SK-N-SH treated with all-trans-retinoic acid at 6 μM for 48 hours (cell line): ENCODE measurements at regions not wholly inside any gene's neighbourhood (a gene's known extent, or its start where the extent isn't known, plus 50 kb on each side); places are given as distances from the start of the nearest gene placed in this dataset.

ENCODE experiments used
- ARNTL ChIP-seq: fragments of 450-650 bp; formaldehyde crosslinking; IDR thresholded peaks from 2 replicates; pipeline ENCODE4 v1.5.0; 2020; ENCODE audit warnings: low read depth, mild to moderate bottlenecking, moderate library complexity, borderline replicate concordance
- CSDC2 ChIP-seq: fragments of 250-450 bp; sonication (Bioruptor Pico); IDR thresholded peaks from 2 replicates; pipeline ENCODE4 v1.5.0; 2020; ENCODE audit warnings: mild to moderate bottlenecking, moderate library complexity
- GLIS3 ChIP-seq: fragments of 250-450 bp; sonication (Bioruptor Pico); IDR thresholded peaks from 2 replicates; pipeline ENCODE4 v1.5.0; 2020; ENCODE audit warnings: mild to moderate bottlenecking, moderate library complexity
- PATZ1 ChIP-seq: fragments of 250-450 bp; sonication (Bioruptor Pico); IDR thresholded peaks from 2 replicates; pipeline ENCODE4 v1.8.0; 2020; ENCODE audit warnings: mild to moderate bottlenecking, moderate library complexity, borderline replicate concordance
- PPARA ChIP-seq: fragments of 250-450 bp; sonication (Bioruptor Pico); IDR thresholded peaks from 2 replicates; pipeline ENCODE4 v1.5.0; 2020; ENCODE audit warnings: mild to moderate bottlenecking, borderline replicate concordance
- RARB ChIP-seq: fragments of 250-450 bp; sonication (Bioruptor Pico); IDR thresholded peaks from 2 replicates; pipeline ENCODE4 v1.8.0; 2021; ENCODE audit warnings: mild to moderate bottlenecking, moderate library complexity
- TCF4 ChIP-seq: fragments of 250-450 bp; sonication (Bioruptor Pico); IDR thresholded peaks from 2 replicates; pipeline ENCODE4 v1.8.0; 2021; ENCODE audit warnings: mild to moderate bottlenecking, moderate library complexity, borderline replicate concordance
- TOX ChIP-seq: fragments of 250-450 bp; sonication (Bioruptor Pico); IDR thresholded peaks from 2 replicates; pipeline ENCODE4 v1.8.0; 2021; ENCODE audit warnings: mild to moderate bottlenecking, moderate library complexity, borderline replicate concordance
- ZC3H10 ChIP-seq: fragments of 250-450 bp; sonication (Bioruptor Pico); IDR thresholded peaks from 2 replicates; pipeline ENCODE4 v1.5.1; 2021; ENCODE audit warnings: mild to moderate bottlenecking, moderate library complexity
- ZFP30 ChIP-seq: fragments of 450-650 bp; formaldehyde crosslinking; IDR thresholded peaks from 2 replicates; pipeline ENCODE4 v1.5.0; 2022; ENCODE audit warnings: mild to moderate bottlenecking, moderate library complexity
- ZNF565 ChIP-seq: fragments of 450-650 bp; formaldehyde crosslinking; conservative IDR thresholded peaks from 2 replicates; pipeline ENCODE4 v1.5.0; 2020; ENCODE audit warnings: low read depth, mild to moderate bottlenecking, moderate library complexity
- ZNF70 ChIP-seq: fragments of 450-650 bp; formaldehyde crosslinking; IDR thresholded peaks from 2 replicates; pipeline ENCODE4 v1.5.0; 2020; ENCODE audit warnings: mild to moderate bottlenecking, moderate library complexity
- TF ChIP-seq, protein P1 (sequence below): fragments of 250-450 bp; sonication (Bioruptor Pico); IDR thresholded peaks from 2 replicates; pipeline ENCODE4 v1.8.0; 2021; ENCODE audit warnings: low read depth, mild to moderate bottlenecking, moderate library complexity, borderline replicate concordance

- no peak for TF ChIP-seq TOX
- no peak for TF ChIP-seq TCF4
- no peak for TF ChIP-seq PATZ1 (CRISPR knock-in tag)
- TF ChIP-seq ZNF70 (CRISPR knock-in tag) = no peak
- no peak for TF ChIP-seq RARB (CRISPR knock-in tag)
- no peak for TF ChIP-seq GLIS3 (CRISPR knock-in tag)
- TF ChIP-seq ARNTL (CRISPR knock-in tag) = no peak
- TF ChIP-seq, protein P1, sequence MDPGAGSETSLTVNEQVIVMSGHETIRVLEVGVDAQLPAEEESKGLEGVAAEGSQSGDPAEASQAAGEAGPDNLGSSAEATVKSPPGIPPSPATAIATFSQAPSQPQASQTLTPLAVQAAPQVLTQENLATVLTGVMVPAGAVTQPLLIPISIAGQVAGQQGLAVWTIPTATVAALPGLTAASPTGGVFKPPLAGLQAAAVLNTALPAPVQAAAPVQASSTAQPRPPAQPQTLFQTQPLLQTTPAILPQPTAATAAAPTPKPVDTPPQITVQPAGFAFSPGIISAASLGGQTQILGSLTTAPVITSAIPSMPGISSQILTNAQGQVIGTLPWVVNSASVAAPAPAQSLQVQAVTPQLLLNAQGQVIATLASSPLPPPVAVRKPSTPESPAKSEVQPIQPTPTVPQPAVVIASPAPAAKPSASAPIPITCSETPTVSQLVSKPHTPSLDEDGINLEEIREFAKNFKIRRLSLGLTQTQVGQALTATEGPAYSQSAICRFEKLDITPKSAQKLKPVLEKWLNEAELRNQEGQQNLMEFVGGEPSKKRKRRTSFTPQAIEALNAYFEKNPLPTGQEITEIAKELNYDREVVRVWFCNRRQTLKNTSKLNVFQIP (CRISPR knock-in tag) = no peak
- TF ChIP-seq CSDC2 (CRISPR knock-in tag) = no peak
- TF ChIP-seq PPARA (CRISPR knock-in tag) = no peak
- no peak for TF ChIP-seq ZNF565 (CRISPR knock-in tag)
- no peak for TF ChIP-seq ZC3H10 (CRISPR knock-in tag)
- TF ChIP-seq ZFP30 (CRISPR knock-in tag) = no peak
Measured at GRCh38 chr10:61302124-61302523, 151.1 kb downstream of the TMEM26 start.
